H1 (cell line): ENCODE measurements at regions not wholly inside any gene's neighbourhood (a gene's known extent, or its start where the extent isn't known, plus 50 kb on each side); places are given as distances from the start of the nearest gene placed in this dataset.

Experiments
- CTCF ChIA-PET: fragments of 300-600 bp; sonication (Branson Sonifier 250); formaldehyde crosslinking; loops from one replicate; lab custom pipeline; 2021; ENCODE audit not compliant: partially characterized antibody; lab: Charles Lee
- POLR2A ChIA-PET: fragments of 300-600 bp; sonication (Branson Sonifier 250); formaldehyde crosslinking; loops from one replicate; lab custom pipeline; 2021; ENCODE audit warnings: inconsistent platforms; ENCODE audit not compliant: partially characterized antibody; lab: Charles Lee
- DNase-seq, 2 experiments: peaks; one replicate each; pipeline versions ENCODE4 v3.0.0 to v3.0.0-alpha.2; 2010 to 2022; ENCODE audit warnings: low spot score in 2 of 2, low read depth in 1 of 2, mixed read lengths in 1 of 2
- FAIRE-seq: peaks from 2 replicates; lab custom pipeline; 2011; peaks lifted over from hg19 to GRCh38; lab: Jason Lieb, UNC
- H2AFZ ChIP-seq: 2 replicates; pipeline ENCODE4 v1.8.1; 2012; ENCODE audit warnings: low read length, inconsistent platforms
- H2AK5ac ChIP-seq: 2 replicates; pipeline ENCODE4 v1.6.1; 2013; ENCODE audit warnings: low read depth, low read length
- H2BK120ac ChIP-seq: replicated peaks from 2 replicates; pipeline ENCODE3; 2013; ENCODE audit warnings: low read depth, low read length, inconsistent platforms
- H2BK12ac ChIP-seq: 2 replicates; pipeline ENCODE4 v1.6.1; 2013; ENCODE audit warnings: low read depth, low read length
- H2BK15ac ChIP-seq: 2 replicates; pipeline ENCODE4 v1.6.1; 2013; ENCODE audit warnings: low read length
- H2BK20ac ChIP-seq: 2 replicates; pipeline ENCODE4 v1.6.1; 2013; ENCODE audit warnings: low read length
- H2BK5ac ChIP-seq: 2 replicates; pipeline ENCODE4 v1.6.1; 2013; ENCODE audit warnings: low read depth, low read length
- H3K14ac ChIP-seq: 2 replicates; pipeline ENCODE4 v1.6.1; 2013; ENCODE audit warnings: inconsistent platforms; ENCODE audit not compliant: insufficient read length
- H3K18ac ChIP-seq: 2 replicates; pipeline ENCODE4 v1.6.1; 2013; ENCODE audit warnings: low read length; ENCODE audit errors: extremely low read depth
- H3K23ac ChIP-seq: 2 replicates; pipeline ENCODE4 v1.6.1; 2013; ENCODE audit warnings: inconsistent platforms; ENCODE audit not compliant: insufficient read length
- H3K23me2 ChIP-seq: 2 replicates; pipeline ENCODE4 v1.6.1; 2013; ENCODE audit warnings: low read depth, low read length
- H3K27ac ChIP-seq: 2 replicates; pipeline ENCODE4 v1.6.1; 2011; ENCODE audit warnings: low read depth, low read length, inconsistent platforms
- H3K27me3 ChIP-seq, 4 experiments: replicated peaks in 1 of 4; 1 replicate in 1 of 4; 2 replicates in 3 of 4; pipeline versions ENCODE4 v1.6.1 to v1.8.1; 2011 to 2013; ENCODE audit warnings: low read length in 3 of 4, mild to moderate bottlenecking in 3 of 4, inconsistent platforms in 2 of 4, mixed read lengths in 2 of 4, moderate library complexity in 1 of 4; ENCODE audit not compliant: control insufficient read depth in 3 of 4, insufficient read depth in 3 of 4; ENCODE audit errors: extremely low read depth in 1 of 4
- H3K36me3 ChIP-seq, 4 experiments: 2 replicates each; pipeline versions ENCODE4 v1.6.1 to v1.8.1; 2011 to 2013; ENCODE audit warnings: mild to moderate bottlenecking in 4 of 4, low read length in 3 of 4, moderate library complexity in 2 of 4, control low read depth in 1 of 4, inconsistent platforms in 1 of 4; ENCODE audit not compliant: insufficient read depth in 4 of 4, control insufficient read depth in 2 of 4
- H3K4ac ChIP-seq: replicated peaks from 2 replicates; pipeline ENCODE3; 2013; ENCODE audit warnings: low read length, low read depth, mixed read lengths, inconsistent platforms; ENCODE audit not compliant: insufficient read length
- H3K4me1 ChIP-seq, 4 experiments: replicated peaks in 1 of 4; 1 replicate in 1 of 4; 2 replicates in 3 of 4; pipeline versions ENCODE4 v1.6.1 to v1.8.1; 2011 to 2013; ENCODE audit warnings: low read length in 3 of 4, inconsistent platforms in 2 of 4, mixed read lengths in 1 of 4; ENCODE audit not compliant: insufficient read depth in 4 of 4, control insufficient read depth in 3 of 4
- H3K4me2 ChIP-seq, 2 experiments: 2 replicates each; pipeline versions ENCODE4 v1.6.1 to v1.8.1; 2011 to 2013; ENCODE audit warnings: low read depth in 2 of 2, low read length in 2 of 2, control low read depth in 1 of 2, inconsistent platforms in 1 of 2, mild to moderate bottlenecking in 1 of 2; ENCODE audit not compliant: insufficient read depth in 1 of 2
- H3K4me3 ChIP-seq, 4 experiments: fragments of 200-600, 300-600 bp in 1 of 4; sonication (generic), shearing (Covaris generic), sonication (Bioruptor Twin) in 1 of 4; 2 replicates each; pipeline versions ENCODE4 v1.5.1 to v1.8.1; 2011 to 2016; ENCODE audit warnings: low read length in 4 of 4, low read depth in 3 of 4, control low read depth in 2 of 4, inconsistent platforms in 2 of 4, mild to moderate bottlenecking in 2 of 4, mixed read lengths in 1 of 4, moderate library complexity in 1 of 4; ENCODE audit not compliant: insufficient read depth in 2 of 4; ENCODE audit errors: extremely low read depth in 1 of 4
- H3K56ac ChIP-seq: replicated peaks from 2 replicates; pipeline ENCODE3; 2013; ENCODE audit warnings: low read depth, mild to moderate bottlenecking, mixed read lengths, low read length, inconsistent platforms; ENCODE audit not compliant: insufficient read length
- H3K79me1 ChIP-seq: 2 replicates; pipeline ENCODE4 v1.6.1; 2013; ENCODE audit warnings: low read depth, low read length, control low read depth
- H3K79me2 ChIP-seq, 2 experiments: 2 replicates each; pipeline versions ENCODE4 v1.6.1 to v1.8.1; 2012 to 2013; ENCODE audit warnings: low read length in 2 of 2, mild to moderate bottlenecking in 2 of 2, inconsistent platforms in 1 of 2; ENCODE audit not compliant: insufficient read depth in 2 of 2, control insufficient read depth in 1 of 2
- H3K9ac ChIP-seq, 4 experiments: replicated peaks in 1 of 4; 1 replicate in 1 of 4; 2 replicates in 3 of 4; pipeline versions ENCODE4 v1.6.1 to v1.8.1; 2011 to 2013; ENCODE audit warnings: low read depth in 3 of 4, low read length in 3 of 4, control low read depth in 2 of 4, mild to moderate bottlenecking in 2 of 4, moderate library complexity in 2 of 4, inconsistent platforms in 1 of 4; ENCODE audit errors: extremely low read depth in 1 of 4
- H3K9me3 ChIP-seq, 2 experiments: 2 replicates each; pipeline versions ENCODE4 v1.6.1 to v1.8.1; 2012 to 2013; ENCODE audit warnings: mild to moderate bottlenecking in 2 of 2, moderate library complexity in 2 of 2, control low read depth in 1 of 2, inconsistent platforms in 1 of 2, low read depth in 1 of 2, low read length in 1 of 2, mixed read lengths in 1 of 2; ENCODE audit not compliant: insufficient read depth in 2 of 2
- H4K20me1 ChIP-seq, 2 experiments: replicated peaks in 1 of 2; 2 replicates each; pipeline versions ENCODE3 to v1.8.1; 2011 to 2013; ENCODE audit warnings: inconsistent platforms in 2 of 2, low read length in 2 of 2, mild to moderate bottlenecking in 1 of 2; ENCODE audit not compliant: insufficient read depth in 2 of 2, control insufficient read depth in 1 of 2
- H4K5ac ChIP-seq: 2 replicates; pipeline ENCODE4 v1.6.1; 2013; ENCODE audit warnings: low read length, low read depth, mixed read lengths, inconsistent platforms; ENCODE audit not compliant: insufficient read length
- H4K8ac ChIP-seq: 2 replicates; pipeline ENCODE4 v1.8.0; 2013; ENCODE audit warnings: mild to moderate bottlenecking, moderate library complexity, low read length, inconsistent platforms; ENCODE audit not compliant: insufficient read depth; ENCODE audit errors: extremely low read depth
- H4K91ac ChIP-seq: replicated peaks from 2 replicates; pipeline ENCODE3; 2013; ENCODE audit warnings: low read length, mixed read lengths, inconsistent platforms; ENCODE audit not compliant: insufficient read length
- ATF2 ChIP-seq: IDR thresholded peaks from 2 replicates; pipeline ENCODE4 v1.6.1; 2012; ENCODE audit warnings: low read length, inconsistent platforms
- CBX8 ChIP-seq: fragments of 300-800, 300-1000 bp; sonication (generic); IDR thresholded peaks from 2 replicates; pipeline ENCODE4 v1.7.1; 2016; ENCODE audit warnings: low read depth, low read length, borderline replicate concordance
- CHD2 ChIP-seq: IDR thresholded peaks from 2 replicates; pipeline ENCODE4 v1.6.1; 2012; ENCODE audit warnings: low read length, improper control_type of control experiment
- CREB1 ChIP-seq: IDR thresholded peaks from 2 replicates; pipeline ENCODE4 v1.6.1; 2012; ENCODE audit warnings: inconsistent platforms
- EP300 ChIP-seq, 2 experiments: IDR thresholded peaks; 1 replicate in 1 of 2; 2 replicates in 1 of 2; pipeline ENCODE4 v1.6.1; 2011 to 2012; ENCODE audit warnings: low read depth in 2 of 2, low read length in 2 of 2, mild to moderate bottlenecking in 2 of 2, borderline replicate concordance in 1 of 2, inconsistent platforms in 1 of 2, moderate library complexity in 1 of 2
- GABPA ChIP-seq: IDR thresholded peaks from 2 replicates; pipeline ENCODE4 v1.6.1; 2011; ENCODE audit warnings: mild to moderate bottlenecking, low read length, moderate library complexity, borderline replicate concordance; ENCODE audit not compliant: insufficient read depth
- GTF2F1 ChIP-seq: IDR thresholded peaks from 2 replicates; pipeline ENCODE4 v1.6.1; 2012; ENCODE audit warnings: low read depth, low read length, improper control_type of control experiment, borderline replicate concordance
- JUND ChIP-seq: IDR thresholded peaks from 2 replicates; pipeline ENCODE4 v1.6.1; 2011; ENCODE audit warnings: mild to moderate bottlenecking, improper control_type of control experiment, low read length
- NRF1 ChIP-seq: IDR thresholded peaks from 2 replicates; pipeline ENCODE4 v1.6.1; 2011; ENCODE audit warnings: mild to moderate bottlenecking, low read depth, low read length, improper control_type of control experiment
- SAP30 ChIP-seq: fragments of 300-600 bp; sonication (generic); IDR thresholded peaks from 2 replicates; pipeline ENCODE4 v1.7.1; 2012; ENCODE audit warnings: low read length, moderate library complexity, mild to moderate bottlenecking, inconsistent platforms; ENCODE audit not compliant: insufficient read depth, insufficient replicate concordance
- SIN3A ChIP-seq, 2 experiments: IDR thresholded peaks in 1 of 2; conservative IDR thresholded peaks in 1 of 2; 2 replicates each; pipeline ENCODE4 v1.6.1; 2011 to 2012; ENCODE audit warnings: low read length in 2 of 2, improper control_type of control experiment in 1 of 2, low read depth in 1 of 2, mild to moderate bottlenecking in 1 of 2
- SIRT6 ChIP-seq: IDR thresholded peaks from one replicate; pipeline ENCODE4 v1.7.1; 2012; ENCODE audit warnings: low read length, inconsistent platforms
- TAF7 ChIP-seq: optimal IDR thresholded peaks from 2 replicates; pipeline ENCODE3; 2011; ENCODE audit warnings: low read depth, mild to moderate bottlenecking, inconsistent platforms, low read length, moderate library complexity, borderline replicate concordance
- WGBS, 2 experiments: shearing (Covaris generic) in 1 of 2; methylation state at CpG; one replicate each; pipeline versions ENCODE4 v1.1.6 to v1.1.7; 2013 to 2015; ENCODE audit warnings: low lambda C conversion rate in 2 of 2, mixed read lengths in 2 of 2, inconsistent platforms in 1 of 2, low coverage in 1 of 2, missing lambda C conversion rate in 1 of 2; ENCODE audit not compliant: insufficient replicate concordance in 2 of 2, insufficient coverage in 1 of 2, insufficient read length in 1 of 2; ENCODE audit errors: extremely low coverage in 1 of 2, missing lambda C conversion rate in 1 of 2; 5-methylcytosine and 5-hydroxymethylcytosine counted together

DNA sequence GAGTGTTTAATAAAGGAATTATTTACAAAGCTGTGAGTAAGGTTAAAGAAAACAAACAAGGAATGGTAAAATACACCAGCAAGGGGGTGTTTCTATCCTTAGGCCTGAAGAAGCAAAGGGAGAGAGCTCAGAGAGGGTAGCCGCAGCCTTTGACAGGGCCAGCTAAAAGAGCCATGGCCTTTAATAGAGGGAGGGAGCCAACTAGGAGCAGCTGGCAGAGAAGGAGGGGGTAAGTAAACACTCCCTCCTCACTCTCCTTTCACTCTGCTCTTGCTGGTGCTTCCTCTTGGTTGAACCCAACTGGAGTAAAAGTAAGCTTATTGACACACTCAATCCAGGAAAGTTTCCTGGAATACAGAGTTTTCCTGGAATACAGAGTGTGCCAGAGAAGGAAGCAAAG, 87.5 kb downstream of the CH25H start:
- ChIA-PET CTCF (interaction anchor here (0.7 to 1.0 kb wide), 2 partner anchors 10 to 477 kb away, joined by 3 read pairs; no protein-coding TSS in a partner anchor), POLR2A (no interaction called here)
- H3K4me3 ChIP-seq = no peak overlapping the region
- H2AFZ ChIP-seq = 0 out of 2 replicates have a peak overlapping the region, but pooled peaks have one; percentile 43
- H2BK5ac ChIP-seq = no peak overlapping the region
- H3K9me3 ChIP-seq = no peaks in the 10 kb centered on the region
- H3K23ac ChIP-seq = no peak overlapping the region
- no peak overlapping the region for H4K5ac ChIP-seq
- no peak overlapping the region for H4K91ac ChIP-seq
- WGBS, 2 experiments = 92% methylated on average over 1 of the region's 1 CpG; no CpG with 5 or more reads in 1 of the 2 experiments
- no peak overlapping the region for H3K14ac ChIP-seq
- no peak overlapping the region for H3K56ac ChIP-seq
- H3K4ac ChIP-seq = no peak overlapping the region
- no peak overlapping the region for H2BK120ac ChIP-seq
- no peaks in the 10 kb centered on the region for H3K79me1 ChIP-seq
- no peaks in the 10 kb centered on the region for H3K23me2 ChIP-seq
- no peak overlapping the region for H2BK20ac ChIP-seq
- no peak overlapping the region for H3K27ac ChIP-seq
- H2BK15ac ChIP-seq = no peak overlapping the region
- H3K79me2 ChIP-seq = no peaks in the 10 kb centered on the region
- H3K4me2 ChIP-seq = no peak overlapping the region
- H4K20me1 ChIP-seq = no peaks in the 10 kb centered on the region
- H3K27me3 ChIP-seq = no peaks in the 10 kb centered on the region
- no peak for DNase-seq
- no peak for FAIRE-seq
- no peak overlapping the region for H2BK12ac ChIP-seq
- H3K18ac ChIP-seq = no peak overlapping the region
- H3K4me1 ChIP-seq = no peaks in the 10 kb centered on the region
- H2AK5ac ChIP-seq = no peak overlapping the region
- no peak overlapping the region for H4K8ac ChIP-seq
- no peaks in the 10 kb centered on the region for H3K36me3 ChIP-seq
- H3K9ac ChIP-seq = no peak overlapping the region
- TF ChIP-seq EP300 (IDR thresholded peaks at IDR 0.05; ENCODE audit: borderline replicate concordance in 1 of 2, low read depth in 2 of 2, low read length in 2 of 2) (no peak), TAF7 (no peak), CBX8 (no peak), CHD2 (no peak), ATF2 (no peak), SIN3A (conservative IDR thresholded peaks at IDR 0.05 in 1 of 2, IDR thresholded peaks at IDR 0.05 in 1 of 2; ENCODE audit: low read depth in 1 of 2, low read length in 2 of 2) (no peak), NRF1 (no peak), CREB1 (no peak), SIRT6 (no peak), JUND (no peak), GTF2F1 (no peak), SAP30 (no peak), GABPA (no peak)
